Panc1 (cell line): ENCODE measurements at regions not wholly inside any gene's neighbourhood (a gene's known extent, or its start where the extent isn't known, plus 50 kb on each side); places are given as distances from the start of the nearest gene placed in this dataset.

Experiments
- ATAC-seq: fragments of 200-7000 bp; cut with Tn5 transposase; 2 replicates; pipeline ENCODE4 v1.9.1; 2020; ENCODE audit warnings: mild to moderate bottlenecking, moderate library complexity
- BruUV-seq: library from RNA; stranded (reverse); fragments of 400-500 nt; replicated peaks from 2 replicates; lab custom pipeline; 2021; lab: Mats Ljungman, UMichigan
- CTCF ChIA-PET: fragments of 300-600 bp; sonication (Branson Sonifier 250); formaldehyde crosslinking; loops from one replicate; lab custom pipeline; 2022; ENCODE audit warnings: antibody characterized with exemption; lab: Charles Lee
- POLR2A ChIA-PET: fragments of 300-600 bp; sonication (Branson Sonifier 250); formaldehyde crosslinking; loops from one replicate; lab custom pipeline; 2022; ENCODE audit warnings: antibody characterized with exemption; lab: Charles Lee
- DNase-seq: peaks from one replicate; pipeline ENCODE4 v3.0.0-alpha.2; 2010; ENCODE audit warnings: low read depth, low spot score
- H3K27ac ChIP-seq: 2 replicates; pipeline ENCODE4 v1.5.1; 2011; ENCODE audit warnings: mild to moderate bottlenecking, low read length, inconsistent platforms
- H3K27me3 ChIP-seq: fragments of 200-500 bp; sonication (Bioruptor generic); 2 replicates; pipeline ENCODE4 v1.6.0; 2014; ENCODE audit warnings: low read length, inconsistent platforms; ENCODE audit not compliant: control insufficient read depth, insufficient read depth
- H3K36me3 ChIP-seq: fragments of 200-500 bp; sonication (Bioruptor generic); 2 replicates; pipeline ENCODE4 v1.5.1; 2014; ENCODE audit warnings: inconsistent platforms, mild to moderate bottlenecking, low read length, moderate library complexity; ENCODE audit not compliant: control insufficient read depth, insufficient read depth
- H3K4me1 ChIP-seq: 2 replicates; pipeline ENCODE4 v1.5.1; 2011; ENCODE audit warnings: inconsistent platforms, mild to moderate bottlenecking, low read length, moderate library complexity; ENCODE audit not compliant: control insufficient read depth, insufficient read depth
- H3K4me3 ChIP-seq, 2 experiments: 2 replicates each; pipeline ENCODE4 v1.5.1; 2011 to 2012; ENCODE audit warnings: low read depth in 2 of 2, low read length in 2 of 2, mild to moderate bottlenecking in 2 of 2, inconsistent platforms in 1 of 2, moderate library complexity in 1 of 2
- H3K9me3 ChIP-seq: fragments of 200-500 bp; sonication (Bioruptor generic); 2 replicates; pipeline ENCODE4 v1.5.1; 2014; ENCODE audit warnings: low read depth, mild to moderate bottlenecking, inconsistent platforms, low read length, moderate library complexity; ENCODE audit not compliant: control insufficient read depth, insufficient read depth
- POLR2AphosphoS5 ChIP-seq: IDR thresholded peaks from 2 replicates; pipeline ENCODE4 v1.6.1; 2012; ENCODE audit warnings: mild to moderate bottlenecking, low read depth, low read length, moderate library complexity
- SIN3A ChIP-seq: IDR thresholded peaks from 2 replicates; pipeline ENCODE4 v1.6.1; 2012; ENCODE audit warnings: low read depth, mild to moderate bottlenecking, low read length, moderate library complexity, borderline replicate concordance; ENCODE audit not compliant: insufficient read depth
- TCF7L2 ChIP-seq: IDR thresholded peaks from 2 replicates; pipeline ENCODE4 v1.6.1; 2011; ENCODE audit warnings: mild to moderate bottlenecking, low read depth, low read length, inconsistent platforms
- in situ Hi-C: cut with HindIII; loops from 2 replicates; pipeline ENCODE4 v1.10.0; 2016; ENCODE audit warnings: low sequenced_read_pairs, low pct_unique_long_range_greater_than_20kb
- intact Hi-C: fragments of 100-400 bp; cut with micrococcal nuclease; formaldehyde crosslinking; loops from one replicate; pipeline ENCODE4 v1.10.0; 2022; ENCODE audit not compliant: unreplicated experiment
- TF ChIP-seq, protein P1 (sequence below), 2 experiments: IDR thresholded peaks; 2 replicates each; pipeline ENCODE4 v1.6.1; 2011 to 2012; ENCODE audit warnings: low read depth in 2 of 2, control low read depth in 1 of 2, low read length in 1 of 2, mild to moderate bottlenecking in 1 of 2, moderate library complexity in 1 of 2; ENCODE audit not compliant: insufficient read depth in 1 of 2
- TF ChIP-seq, protein P2 (sequence below): fragments of 450-650 bp; IDR thresholded peaks from 2 replicates; pipeline ENCODE4 v1.5.1; 2017; ENCODE audit warnings: mild to moderate bottlenecking

DNA sequence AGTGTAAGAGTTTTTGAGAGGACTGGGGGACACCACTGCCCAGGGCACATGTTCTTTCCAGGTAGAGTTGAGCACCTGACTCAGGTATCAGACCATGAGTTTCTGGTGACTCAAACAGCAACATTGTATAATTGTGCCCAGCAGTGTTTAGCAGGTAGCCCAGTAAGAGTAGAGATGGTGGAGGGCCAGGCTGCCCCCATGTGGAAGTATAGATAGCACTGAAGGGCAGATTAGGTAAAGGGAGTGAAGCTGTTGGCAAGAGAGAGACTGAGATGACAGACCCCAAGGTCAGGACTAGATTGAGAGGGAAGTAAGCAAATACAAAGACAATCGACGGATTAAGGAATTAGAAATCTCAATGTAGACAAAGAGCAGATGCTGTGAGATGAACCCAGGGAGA, 74.6 kb downstream of the TRIM42 start:
- H3K36me3 ChIP-seq = no peaks in the 10 kb centered on the region
- no TSS peak for BruUV-seq
- peaks cover 4% of the 10 kb centered on the region for H3K27me3 ChIP-seq
- intact Hi-C loops = no loop called here
- no peak for ATAC-seq
- H3K4me3 ChIP-seq = no peak overlapping the region
- H3K4me1 ChIP-seq = no peaks in the 10 kb centered on the region
- H3K27ac ChIP-seq = no peak overlapping the region
- no peaks in the 10 kb centered on the region for H3K9me3 ChIP-seq
- ChIA-PET CTCF (interaction anchor here (0.7 kb wide), 1 partner anchor 604 kb away, joined by 3 read pairs; no protein-coding TSS in a partner anchor), POLR2A (no interaction called here)
- no peak for DNase-seq
- in situ Hi-C loops = no loop called here
- TF ChIP-seq TCF7L2 (no peak), POLR2AphosphoS5 (no peak), SIN3A (no peak)
- TF ChIP-seq, protein P1, sequence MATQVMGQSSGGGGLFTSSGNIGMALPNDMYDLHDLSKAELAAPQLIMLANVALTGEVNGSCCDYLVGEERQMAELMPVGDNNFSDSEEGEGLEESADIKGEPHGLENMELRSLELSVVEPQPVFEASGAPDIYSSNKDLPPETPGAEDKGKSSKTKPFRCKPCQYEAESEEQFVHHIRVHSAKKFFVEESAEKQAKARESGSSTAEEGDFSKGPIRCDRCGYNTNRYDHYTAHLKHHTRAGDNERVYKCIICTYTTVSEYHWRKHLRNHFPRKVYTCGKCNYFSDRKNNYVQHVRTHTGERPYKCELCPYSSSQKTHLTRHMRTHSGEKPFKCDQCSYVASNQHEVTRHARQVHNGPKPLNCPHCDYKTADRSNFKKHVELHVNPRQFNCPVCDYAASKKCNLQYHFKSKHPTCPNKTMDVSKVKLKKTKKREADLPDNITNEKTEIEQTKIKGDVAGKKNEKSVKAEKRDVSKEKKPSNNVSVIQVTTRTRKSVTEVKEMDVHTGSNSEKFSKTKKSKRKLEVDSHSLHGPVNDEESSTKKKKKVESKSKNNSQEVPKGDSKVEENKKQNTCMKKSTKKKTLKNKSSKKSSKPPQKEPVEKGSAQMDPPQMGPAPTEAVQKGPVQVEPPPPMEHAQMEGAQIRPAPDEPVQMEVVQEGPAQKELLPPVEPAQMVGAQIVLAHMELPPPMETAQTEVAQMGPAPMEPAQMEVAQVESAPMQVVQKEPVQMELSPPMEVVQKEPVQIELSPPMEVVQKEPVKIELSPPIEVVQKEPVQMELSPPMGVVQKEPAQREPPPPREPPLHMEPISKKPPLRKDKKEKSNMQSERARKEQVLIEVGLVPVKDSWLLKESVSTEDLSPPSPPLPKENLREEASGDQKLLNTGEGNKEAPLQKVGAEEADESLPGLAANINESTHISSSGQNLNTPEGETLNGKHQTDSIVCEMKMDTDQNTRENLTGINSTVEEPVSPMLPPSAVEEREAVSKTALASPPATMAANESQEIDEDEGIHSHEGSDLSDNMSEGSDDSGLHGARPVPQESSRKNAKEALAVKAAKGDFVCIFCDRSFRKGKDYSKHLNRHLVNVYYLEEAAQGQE (IDR thresholded peaks at IDR 0.05; ENCODE audit: insufficient read depth in 1 of 2, low read depth in 2 of 2, low read length in 1 of 2) = no peak
- TF ChIP-seq, protein P2, sequence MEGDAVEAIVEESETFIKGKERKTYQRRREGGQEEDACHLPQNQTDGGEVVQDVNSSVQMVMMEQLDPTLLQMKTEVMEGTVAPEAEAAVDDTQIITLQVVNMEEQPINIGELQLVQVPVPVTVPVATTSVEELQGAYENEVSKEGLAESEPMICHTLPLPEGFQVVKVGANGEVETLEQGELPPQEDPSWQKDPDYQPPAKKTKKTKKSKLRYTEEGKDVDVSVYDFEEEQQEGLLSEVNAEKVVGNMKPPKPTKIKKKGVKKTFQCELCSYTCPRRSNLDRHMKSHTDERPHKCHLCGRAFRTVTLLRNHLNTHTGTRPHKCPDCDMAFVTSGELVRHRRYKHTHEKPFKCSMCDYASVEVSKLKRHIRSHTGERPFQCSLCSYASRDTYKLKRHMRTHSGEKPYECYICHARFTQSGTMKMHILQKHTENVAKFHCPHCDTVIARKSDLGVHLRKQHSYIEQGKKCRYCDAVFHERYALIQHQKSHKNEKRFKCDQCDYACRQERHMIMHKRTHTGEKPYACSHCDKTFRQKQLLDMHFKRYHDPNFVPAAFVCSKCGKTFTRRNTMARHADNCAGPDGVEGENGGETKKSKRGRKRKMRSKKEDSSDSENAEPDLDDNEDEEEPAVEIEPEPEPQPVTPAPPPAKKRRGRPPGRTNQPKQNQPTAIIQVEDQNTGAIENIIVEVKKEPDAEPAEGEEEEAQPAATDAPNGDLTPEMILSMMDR = no peak

DNA sequence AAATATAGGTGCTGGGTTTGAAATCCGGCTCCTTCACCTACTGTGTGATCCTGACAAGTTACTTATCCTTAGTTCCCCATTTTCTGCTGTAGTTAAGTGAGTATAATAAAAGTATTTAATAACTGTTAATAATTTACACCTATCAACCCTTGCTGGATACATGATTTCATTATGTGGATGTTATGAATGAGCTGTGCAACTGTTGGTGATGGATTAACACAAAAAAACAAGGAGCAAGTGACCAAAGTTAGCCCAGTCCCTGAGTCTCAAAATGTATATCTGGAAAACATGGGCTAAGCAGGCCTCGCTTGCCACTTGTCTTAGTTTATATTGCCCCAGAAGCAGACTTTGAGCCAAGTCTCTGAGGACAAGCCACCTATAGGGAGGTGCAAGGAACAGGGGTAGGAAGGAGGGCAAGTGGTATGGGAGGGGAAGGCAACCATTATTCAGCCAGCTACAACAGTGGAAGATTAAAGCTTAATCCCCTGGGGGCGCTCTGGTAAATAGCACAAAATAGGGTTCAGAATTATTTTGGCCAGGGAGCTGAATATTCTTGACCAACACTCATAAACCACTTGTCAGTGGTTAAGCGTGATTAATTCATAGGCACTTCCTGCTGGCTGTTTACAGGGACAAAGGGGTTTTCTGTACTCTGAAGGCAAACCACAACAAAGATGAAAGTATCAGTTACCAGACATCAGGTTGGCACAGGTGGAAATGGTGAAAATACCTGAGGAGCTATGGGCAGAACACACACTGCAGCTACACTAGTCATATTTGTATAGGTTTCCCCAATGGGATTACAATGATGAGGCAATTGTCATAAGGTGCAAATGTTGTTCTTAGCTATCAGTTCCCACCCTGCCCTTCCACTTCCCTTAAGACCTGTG, 76.2 kb downstream of the TRIM42 start:
- in situ Hi-C loops = no loop called here
- ATAC-seq (no peak), DNase-seq (no peak)
- Histone ChIP-seq H3K4me3 (no peak overlapping the region), H3K27ac (no peak overlapping the region), H3K36me3 (no peaks in the 10 kb centered on the region), H3K9me3 (no peaks in the 10 kb centered on the region), H3K27me3 (peaks cover 4% of the 10 kb centered on the region), H3K4me1 (no peaks in the 10 kb centered on the region)
- CTCF ChIA-PET = interaction anchor here (0.6 kb wide), 1 partner anchor 69 kb away, joined by 3 read pairs; no protein-coding TSS in a partner anchor
- TF ChIP-seq, protein P1 (IDR thresholded peaks at IDR 0.05; ENCODE audit: insufficient read depth in 1 of 2, low read depth in 2 of 2, low read length in 1 of 2) = no peak
- intact Hi-C loops = no loop called here
- POLR2A ChIA-PET = no interaction called here
- BruUV-seq = no TSS peak
